GM19463 (cell line): ENCODE measurements at regions not wholly inside any gene's neighbourhood (a gene's known extent, or its start where the extent isn't known, plus 50 kb on each side); places are given as distances from the start of the nearest gene placed in this dataset.

Source experiments
- ATAC-seq: cut with Tn5 transposase; IDR thresholded peaks from one replicate; pipeline ENCODE4 v1.9.1; 2021; ENCODE audit warnings: mild to moderate bottlenecking, moderate library complexity; ENCODE audit not compliant: unreplicated experiment

DNA sequence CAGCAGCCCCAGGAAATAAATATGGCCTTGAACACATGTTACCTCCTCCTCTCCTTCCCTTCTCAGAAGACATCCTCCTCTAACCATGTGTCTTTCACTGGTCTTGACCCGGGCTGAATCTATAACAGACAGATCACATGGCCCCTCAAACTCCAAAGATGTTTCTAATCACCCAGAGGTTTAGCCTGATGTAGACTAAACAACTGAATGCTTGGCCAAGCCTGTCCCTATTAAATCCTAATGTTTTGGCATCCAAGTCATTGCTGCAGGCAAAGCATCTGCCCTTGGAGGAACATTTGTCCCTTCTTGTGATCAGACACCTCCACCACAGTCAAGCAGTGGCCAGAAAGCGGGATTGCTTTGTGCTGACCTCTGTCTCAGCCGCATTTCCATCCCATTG is 65.5 kb downstream of the ANKRD60 start:
- ATAC-seq, result no peak

DNA sequence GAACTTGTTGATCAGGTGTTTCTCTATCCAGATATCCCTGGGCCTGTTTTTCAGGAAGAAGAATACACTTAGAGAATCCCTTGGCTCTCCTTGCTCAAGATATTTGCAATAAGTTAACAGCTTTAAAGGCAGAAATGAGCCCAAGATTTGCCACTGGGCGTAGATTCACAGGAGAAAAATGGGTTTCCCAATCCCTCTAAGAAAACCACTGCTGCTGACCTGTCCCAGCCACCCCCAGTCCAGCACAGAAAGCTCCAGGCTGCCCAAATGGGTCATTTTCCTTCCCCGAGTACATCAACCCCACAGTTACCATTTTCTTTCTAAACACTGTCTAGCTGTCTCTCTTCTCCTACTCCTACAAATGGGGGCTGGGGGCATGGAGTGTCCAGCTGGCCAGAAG is 67.3 kb downstream of the ANKRD60 start:
- ATAC-seq, result no peak

DNA sequence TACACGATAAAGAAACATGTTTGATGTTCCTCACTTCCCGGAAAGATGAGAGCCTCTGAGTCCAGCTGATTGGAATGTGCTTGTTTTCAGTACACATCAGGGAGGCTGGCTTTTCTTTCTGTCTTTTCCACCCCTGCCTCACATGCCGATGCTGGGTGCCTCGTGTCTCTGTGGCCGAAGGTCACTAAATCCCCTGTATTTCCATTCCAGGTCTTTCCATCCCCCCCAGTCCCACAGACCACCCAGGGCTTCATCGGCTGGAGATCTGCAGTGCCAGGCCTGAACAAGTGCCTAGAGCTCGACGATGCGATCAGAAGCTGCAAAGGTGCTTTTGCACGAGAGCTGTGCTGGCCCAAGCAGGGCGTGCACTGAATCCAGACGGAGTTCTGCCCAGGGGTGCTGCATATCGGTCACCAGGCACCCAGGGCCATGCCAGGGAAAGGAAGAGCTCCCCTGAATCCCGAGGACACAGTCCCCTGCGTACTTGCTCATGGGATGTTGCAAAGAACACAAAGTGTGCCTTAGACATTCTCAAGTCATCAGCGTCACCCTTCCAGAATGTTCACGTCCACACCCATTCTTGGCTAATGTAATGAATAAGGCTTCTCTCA is 67.9 kb downstream of the ANKRD60 start:
- ATAC-seq, result no peak

DNA sequence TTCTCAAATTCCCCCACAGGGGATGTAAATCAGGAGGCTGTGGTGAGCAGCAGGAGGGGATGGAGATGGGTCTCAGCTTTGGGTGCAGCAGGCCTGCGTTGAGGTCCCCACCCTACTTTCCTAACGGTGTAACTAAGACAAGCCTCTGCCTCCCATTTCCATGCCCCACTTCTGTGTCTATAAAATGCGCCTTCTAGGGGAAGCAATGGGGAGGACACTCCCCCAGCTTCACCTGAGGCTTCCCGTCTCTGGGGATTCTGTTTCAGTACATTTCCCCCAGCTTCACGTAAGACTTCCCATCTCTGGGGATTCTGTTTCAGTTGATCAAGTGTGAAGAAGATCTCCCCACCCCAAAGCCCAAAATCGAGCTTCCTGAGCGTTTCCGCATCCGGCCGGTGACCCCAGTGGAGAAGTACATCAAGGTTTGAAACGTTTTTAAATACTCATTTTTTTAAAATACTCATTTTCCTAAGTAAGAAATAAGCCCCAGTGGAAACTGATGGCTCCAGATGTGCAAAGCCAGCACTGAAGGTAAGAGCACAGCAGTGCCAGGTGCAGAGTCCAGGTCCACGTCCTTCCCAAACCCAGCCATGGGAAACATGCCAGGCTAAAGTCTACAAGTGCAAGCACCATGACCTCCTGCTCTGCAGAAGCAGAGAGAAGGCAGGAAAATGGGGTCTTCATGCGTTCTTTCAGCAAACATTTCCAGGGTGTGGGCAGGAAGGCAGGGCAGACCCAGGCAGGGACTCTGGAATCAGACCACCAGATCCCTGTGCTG is 73.1 kb downstream of the ANKRD60 start:
- no peak for ATAC-seq

DNA sequence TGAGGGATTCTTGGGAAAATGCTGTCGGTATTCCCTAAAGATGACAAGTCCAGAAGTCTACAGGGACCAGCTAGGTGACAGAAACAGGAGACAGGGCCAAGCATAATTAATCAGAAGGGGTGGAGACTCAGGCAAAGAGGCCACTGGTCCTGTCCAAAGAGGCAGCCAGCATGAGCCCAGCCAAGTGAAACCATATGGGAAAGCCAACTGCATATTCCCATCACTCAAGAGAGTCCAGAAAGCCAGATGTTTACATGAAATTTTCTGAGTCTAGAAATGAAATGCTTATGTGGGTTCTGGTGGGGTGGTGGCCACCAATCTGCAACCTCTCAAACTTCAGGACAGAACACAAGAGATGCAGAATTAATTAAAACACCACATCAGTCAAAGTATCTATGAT is 74.3 kb downstream of the ANKRD60 start:
- ATAC-seq, result no peak

DNA sequence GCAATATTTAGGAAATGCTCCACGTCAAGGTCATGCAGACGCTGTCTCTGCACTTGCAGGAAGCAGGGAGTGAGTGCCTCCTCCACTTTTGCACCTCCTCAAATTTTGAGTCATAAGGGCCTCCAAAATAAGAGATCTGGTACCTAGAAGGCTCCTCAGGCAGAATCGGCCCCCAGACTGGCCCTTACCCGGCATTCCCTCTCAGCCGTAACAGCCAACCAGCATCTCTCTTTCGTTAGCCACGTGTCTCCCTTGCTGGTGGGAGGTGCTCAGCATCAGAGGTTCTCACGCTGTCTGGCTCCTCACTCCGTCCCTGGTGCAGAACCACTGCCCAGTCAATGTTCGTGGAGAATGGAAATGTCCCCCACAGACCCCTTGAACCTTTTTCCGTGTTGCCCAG is 75.3 kb downstream of the ANKRD60 start:
- no peak for ATAC-seq

DNA sequence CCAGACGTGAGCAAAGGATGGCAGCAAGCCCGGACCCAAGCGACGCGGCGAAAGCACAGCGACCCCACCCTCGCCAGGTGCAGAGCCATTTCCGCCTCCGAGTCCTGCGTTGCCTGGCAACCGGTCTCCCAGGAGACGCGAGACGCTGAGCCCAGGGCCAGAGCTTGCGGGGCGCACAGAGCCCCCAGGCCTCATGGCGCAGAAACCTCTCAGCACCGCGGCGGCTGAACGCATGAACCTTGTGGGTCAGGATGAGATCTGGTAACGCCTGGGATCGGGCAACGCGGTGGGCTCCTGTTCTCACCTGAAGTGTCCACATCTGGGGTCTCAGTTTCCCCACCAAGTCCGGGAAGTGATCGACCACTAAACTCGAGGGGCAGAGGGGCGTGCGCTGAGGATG is 77.7 kb downstream of the ANKRD60 start:
- no peak for ATAC-seq

DNA sequence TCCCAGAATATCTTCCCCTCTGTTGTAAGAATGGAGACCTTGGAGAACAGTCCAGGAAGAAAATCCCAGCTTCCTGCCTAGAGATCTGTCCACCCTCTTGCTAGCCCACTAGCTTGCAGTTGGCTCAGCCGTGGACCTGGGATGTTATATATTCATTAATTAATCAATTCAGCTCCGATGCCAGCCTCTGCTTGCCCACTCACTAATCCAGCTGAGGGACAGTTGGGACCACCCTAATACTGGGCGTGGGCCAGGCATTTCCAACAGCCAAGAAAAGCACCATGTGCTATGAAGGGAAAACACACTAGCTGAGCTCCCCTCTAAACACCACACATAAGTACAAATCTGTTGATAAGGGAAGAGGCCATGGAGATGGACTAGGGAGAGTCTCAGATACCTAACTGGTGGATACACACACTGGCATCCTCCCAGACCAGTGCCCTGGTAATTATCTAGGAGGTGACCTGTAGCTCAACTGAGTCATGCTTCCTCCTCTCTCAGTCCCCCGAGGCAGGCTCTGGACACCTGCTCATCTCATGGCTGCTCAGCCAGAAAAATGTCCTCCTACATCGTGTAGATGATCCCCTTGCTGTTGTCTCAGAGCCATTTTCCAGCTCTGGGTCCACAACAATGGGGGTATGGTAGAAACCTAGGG is 78.9 kb downstream of the ANKRD60 start:
- no peak for ATAC-seq

DNA sequence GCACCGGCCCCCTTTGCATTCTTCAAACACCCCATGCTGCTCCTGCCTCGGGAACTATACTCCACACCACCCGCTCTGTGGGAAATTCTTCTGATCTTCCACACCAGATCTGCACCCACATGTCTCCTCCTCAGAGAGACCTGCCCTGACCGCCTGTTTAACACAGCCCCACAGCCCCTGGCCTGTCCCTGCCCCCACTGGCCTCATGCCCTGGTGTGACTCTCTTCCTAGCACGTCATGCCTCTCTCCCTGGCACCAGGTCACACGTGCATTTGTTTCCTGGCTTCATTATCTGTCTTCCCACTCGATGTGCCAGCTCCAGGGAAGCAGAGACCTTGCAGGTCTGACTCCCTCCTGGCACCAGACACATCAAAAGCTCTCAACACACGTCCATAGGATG is 79.6 kb downstream of the ANKRD60 start:
- no peak for ATAC-seq

DNA sequence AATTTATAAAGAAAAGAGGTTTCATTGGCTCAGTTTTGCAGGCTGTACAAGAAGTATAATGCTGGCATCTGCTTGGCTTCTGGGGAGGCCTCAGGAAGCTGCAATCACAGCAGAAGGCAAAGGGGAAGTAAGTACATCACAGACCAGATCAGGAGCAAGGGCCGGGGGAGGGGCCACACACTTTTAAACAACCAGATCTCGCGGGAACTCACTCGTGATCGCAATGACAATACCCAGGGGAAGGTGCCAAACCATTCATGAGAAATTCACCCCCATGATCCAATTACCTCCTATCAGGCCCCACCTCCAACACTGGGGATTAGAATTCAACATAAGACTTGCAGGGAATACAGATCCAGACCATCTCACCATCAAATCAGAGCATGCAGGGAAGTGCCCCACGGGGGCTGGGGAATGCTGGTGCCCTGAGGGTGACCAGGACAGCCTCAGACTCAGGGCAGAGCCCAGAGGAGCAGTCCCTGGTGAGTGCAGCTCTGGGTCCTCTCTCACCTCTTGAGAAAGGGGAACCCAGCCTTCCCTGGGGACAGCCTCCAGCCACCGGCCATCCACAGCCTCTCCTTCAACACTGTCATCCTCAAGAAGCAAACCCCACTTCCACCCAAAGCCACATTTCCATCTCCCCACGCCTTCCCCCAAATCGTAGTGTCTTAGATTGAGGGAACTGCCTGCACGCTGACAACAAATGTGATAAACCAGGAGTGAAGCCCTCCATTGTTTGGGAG is 80.7 kb downstream of the ANKRD60 start:
- no peak for ATAC-seq

DNA sequence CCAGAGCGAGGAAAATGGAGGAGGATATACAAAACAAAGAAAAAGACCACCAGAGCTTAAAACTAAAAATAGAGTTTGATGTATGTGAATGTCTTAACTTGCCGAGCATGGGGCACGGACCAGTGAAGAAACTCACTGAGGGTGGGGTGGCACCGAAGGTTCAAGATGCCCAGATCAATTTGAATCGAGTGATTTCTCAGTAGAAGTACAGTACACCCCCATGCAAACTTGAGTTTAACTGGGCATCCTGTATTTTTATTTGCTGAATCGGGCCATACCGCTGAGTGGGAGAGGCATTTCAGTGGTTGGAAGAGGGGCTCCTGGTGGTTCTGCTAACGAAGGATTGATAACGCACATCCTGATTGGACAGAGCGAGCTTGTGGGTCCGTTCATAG is 81.7 kb downstream of the ANKRD60 start:
- ATAC-seq, result no peak

DNA sequence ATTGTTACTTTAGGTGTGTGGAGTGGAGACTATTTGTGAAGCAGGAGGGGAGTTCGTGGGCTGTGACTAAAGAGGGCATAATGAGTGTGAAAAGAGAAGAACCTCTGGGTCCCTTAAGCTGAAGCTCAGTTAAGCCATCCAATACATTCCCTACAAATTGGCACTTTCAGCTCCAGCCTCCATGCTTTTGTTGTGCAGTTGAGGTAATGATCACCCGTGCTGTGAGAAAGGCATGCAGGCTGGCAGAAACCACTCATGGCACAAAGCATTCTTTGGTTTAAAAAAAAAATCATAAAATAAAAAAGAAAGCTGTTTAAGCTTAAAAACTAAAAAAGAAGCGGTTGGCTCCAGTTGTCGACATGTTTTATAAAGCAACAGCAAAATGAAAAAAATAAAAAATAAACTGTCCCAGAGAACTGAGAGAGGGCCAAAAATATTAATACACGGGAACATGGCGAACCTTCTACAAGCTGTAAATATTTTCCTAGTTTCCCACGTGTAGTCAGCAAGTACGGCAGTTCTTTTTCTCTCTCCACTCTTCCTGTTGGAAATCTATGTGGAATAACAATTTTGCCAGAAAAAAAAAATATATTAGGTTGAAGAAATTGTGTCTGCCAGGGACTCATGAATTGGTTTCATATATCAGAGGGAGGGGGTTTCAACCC is 82.2 kb downstream of the ANKRD60 start:
- ATAC-seq, result no peak

DNA sequence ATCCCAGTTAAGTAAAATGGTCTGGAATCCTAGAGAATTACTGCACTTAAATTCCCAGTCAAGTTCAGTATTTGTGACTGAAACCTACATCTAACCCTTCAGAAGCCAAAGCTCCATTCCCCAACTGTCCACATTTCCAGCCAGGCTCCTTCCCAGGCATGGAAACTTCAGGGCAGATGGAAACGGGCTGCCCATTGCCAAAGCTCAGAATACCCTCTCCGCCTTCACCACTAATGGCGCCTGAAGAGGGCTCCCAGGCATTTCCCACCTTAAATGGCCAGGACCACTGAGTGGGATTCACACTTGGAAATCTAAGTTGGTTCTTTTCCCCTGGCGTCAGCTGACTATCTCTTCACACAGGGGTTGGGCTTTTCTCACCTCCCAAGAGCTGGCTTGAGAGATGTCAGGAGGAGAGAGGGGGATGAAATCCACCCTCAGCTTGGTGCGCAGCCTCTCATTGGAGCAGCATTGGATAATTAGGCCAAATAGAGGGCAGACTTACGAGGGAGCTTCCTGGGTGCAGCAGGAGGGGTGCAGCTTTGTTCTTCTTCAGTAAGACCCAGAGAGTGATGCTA is 82.9 kb downstream of the ANKRD60 start:
- no peak for ATAC-seq

DNA sequence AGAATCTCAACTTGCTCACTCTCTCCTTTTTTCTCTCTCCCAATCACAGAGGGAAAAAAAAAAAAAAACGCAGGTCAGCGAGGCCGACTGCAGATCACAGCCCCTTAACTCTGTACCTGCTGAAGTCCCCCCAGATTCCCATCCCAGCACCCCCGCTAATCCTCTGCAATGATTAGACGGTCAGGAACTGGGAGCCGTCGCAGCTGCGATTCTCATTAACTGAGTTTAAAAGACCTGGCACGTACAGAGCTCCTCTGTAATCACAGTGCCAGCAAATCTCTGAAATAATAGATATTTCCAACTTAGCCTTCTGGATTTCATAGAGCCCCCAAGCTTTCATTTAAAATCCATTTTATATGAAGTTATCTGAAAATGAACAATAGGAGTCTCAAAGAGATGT is 84.4 kb downstream of the ANKRD60 start:
- no peak for ATAC-seq

DNA sequence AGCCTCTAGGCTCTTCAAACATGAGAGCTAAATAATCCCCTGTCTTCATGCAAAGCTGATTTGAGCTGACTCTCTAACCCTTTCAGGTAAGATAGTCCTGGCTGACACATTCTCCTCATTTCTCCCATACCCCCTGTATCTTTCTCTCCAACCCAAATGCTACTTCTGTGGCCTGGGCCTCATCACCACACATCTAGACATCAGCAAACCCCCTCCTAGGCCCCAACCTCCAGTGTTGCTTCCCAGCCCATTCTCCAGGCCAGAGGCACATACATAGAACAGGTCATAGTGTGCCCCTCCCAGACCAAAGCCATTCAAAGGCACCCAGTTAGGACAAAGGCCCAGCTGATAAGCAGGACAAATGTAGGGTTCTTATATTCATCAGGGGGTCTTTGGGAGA is 84.9 kb downstream of the ANKRD60 start:
- ATAC-seq, result no peak

DNA sequence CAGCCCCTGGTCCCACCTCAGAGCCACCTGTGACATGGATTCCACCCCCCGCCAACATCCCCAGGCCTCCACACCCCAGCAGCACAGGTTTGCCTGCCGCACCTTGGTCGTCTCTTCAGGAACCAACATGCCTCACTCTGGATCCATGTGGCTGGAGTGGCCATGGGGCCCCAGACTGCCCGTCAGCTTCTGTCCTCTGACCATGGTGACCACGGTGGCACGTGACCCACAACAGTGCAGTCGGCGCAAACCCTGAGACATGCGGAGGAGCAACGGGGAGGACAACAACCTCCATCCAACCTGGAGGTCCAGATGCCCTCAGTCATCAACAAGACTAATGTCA is 85.6 kb downstream of the ANKRD60 start:
- ATAC-seq, result no peak

DNA sequence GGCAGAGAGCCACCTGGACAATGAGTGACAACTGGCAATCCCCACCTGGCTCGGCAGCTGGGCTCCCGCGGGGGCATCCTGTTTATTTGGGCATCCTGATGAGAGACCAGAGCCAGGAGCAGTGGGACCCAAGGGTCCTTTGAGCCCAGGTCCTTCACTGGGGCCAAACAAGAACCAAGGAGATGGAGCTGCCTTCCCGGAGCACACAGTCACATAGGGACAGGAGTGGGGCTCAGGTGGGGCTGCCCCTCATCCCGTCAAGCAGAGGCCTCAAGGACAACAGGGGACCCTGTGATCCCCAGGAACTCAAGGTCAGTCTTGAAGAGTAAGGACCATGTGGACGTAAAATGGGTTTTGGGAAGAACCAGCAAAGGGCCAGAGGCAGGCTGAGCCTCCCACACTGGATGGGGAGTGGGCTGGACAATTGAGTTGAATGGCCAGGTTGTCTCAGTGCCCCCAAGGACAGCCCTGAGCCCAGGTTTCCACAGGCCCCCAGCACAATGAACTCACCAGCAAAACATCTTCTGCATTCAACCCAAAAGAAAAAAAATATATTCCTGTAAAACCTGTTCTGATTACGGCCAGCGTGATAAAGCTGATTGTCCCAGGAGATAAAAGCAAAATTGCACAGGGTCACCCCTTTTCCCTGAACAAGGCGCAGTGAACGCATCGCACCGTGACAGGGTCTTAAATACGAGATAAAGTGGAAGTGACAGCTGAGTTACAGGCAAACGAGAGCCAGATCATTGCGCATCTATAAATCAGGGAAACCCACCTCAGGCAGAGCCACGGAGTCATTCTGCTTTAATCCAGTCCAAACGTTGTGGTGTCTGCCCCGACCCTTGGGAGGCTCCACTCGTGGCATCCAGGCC is 86.2 kb downstream of the ANKRD60 start:
- ATAC-seq, result no peak

DNA sequence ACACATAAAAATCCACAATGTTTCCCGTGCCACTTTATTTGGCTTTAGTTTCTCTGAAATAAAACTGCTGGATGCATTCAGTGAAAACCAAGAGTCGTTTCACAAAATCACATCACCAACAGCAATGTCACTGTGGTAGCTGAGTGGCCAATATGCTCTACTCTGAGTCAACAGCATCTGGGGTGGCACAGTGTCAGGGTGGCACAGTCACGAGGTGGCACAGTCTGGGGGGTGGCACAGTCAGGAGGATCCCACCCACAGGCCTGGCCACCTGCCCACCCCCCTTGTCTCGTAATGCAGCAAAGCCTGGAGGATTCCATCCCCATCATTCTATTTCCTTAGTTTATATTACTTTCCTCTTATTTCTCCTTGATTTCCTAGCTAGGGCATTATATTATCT is 87.0 kb downstream of the ANKRD60 start:
- no peak for ATAC-seq

DNA sequence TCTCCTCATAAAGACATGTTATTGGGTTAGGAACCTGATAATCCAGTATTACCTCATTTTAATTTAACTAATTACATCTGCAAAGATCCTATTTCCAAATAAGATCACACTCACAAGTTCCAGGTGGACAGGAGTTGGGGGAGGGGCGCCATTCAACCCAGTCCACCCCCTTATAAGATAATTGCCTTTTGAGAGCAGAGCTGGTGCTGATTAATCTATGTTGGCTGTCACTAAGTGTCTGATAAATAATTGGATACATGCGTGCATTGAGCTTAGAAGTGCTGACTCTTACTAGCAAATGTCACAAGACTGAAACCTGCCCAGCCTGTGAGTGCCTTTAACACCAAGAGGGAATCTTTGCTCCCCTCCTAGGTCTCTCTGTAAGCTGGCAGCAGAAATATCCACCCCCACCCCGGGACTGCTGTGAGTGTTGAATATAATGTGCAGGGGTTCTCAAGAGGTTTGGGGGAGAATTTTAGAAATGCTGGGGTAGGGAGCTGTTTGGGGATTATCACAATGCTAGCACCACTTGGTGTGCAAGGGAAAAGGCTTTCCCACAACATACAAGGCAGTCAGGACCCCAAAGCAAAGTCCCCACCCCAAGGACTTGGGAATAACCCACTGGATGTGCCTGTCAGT is 87.5 kb downstream of the ANKRD60 start:
- no peak for ATAC-seq
